Calu3 (cell line): ENCODE measurements at regions not wholly inside any gene's neighbourhood (a gene's known extent, or its start where the extent isn't known, plus 50 kb on each side); places are given as distances from the start of the nearest gene placed in this dataset.

ENCODE experiments used
- BruUV-seq: library from RNA; stranded (reverse); fragments of 400-500 nt; replicated peaks from 2 replicates; lab custom pipeline; 2021; lab: Mats Ljungman, UMichigan
- CTCF ChIA-PET: fragments of 300-600 bp; sonication (Branson Sonifier 250); formaldehyde crosslinking; loops from one replicate; lab custom pipeline; 2022; ENCODE audit warnings: antibody characterized with exemption; lab: Charles Lee
- DNase-seq: peaks from one replicate; pipeline ENCODE4 v3.0.0; 2022
- H3K27ac Mint-ChIP-seq: one replicate; pipeline ENCODE4 v1.8.0; 2022; ENCODE audit warnings: mixed read lengths; ENCODE audit not compliant: unreplicated experiment
- H3K27me3 Mint-ChIP-seq: one replicate; pipeline ENCODE4 v1.8.0; 2022; ENCODE audit warnings: mixed read lengths; ENCODE audit not compliant: unreplicated experiment
- H3K36me3 Mint-ChIP-seq: one replicate; pipeline ENCODE4 v1.8.0; 2022; ENCODE audit warnings: mild to moderate bottlenecking, moderate library complexity, mixed read lengths; ENCODE audit not compliant: insufficient read depth, unreplicated experiment
- H3K4me1 Mint-ChIP-seq: one replicate; pipeline ENCODE4 v1.8.0; 2022; ENCODE audit warnings: mild to moderate bottlenecking, low read depth, mixed read lengths; ENCODE audit not compliant: unreplicated experiment
- H3K4me3 Mint-ChIP-seq: one replicate; pipeline ENCODE4 v1.8.0; 2022; ENCODE audit warnings: mild to moderate bottlenecking, low read depth, moderate library complexity, mixed read lengths; ENCODE audit not compliant: unreplicated experiment
- H3K9me3 Mint-ChIP-seq: one replicate; pipeline ENCODE4 v1.8.0; 2022; ENCODE audit warnings: low read depth, mixed read lengths; ENCODE audit not compliant: unreplicated experiment
- intact Hi-C: fragments of 100-400 bp; cut with micrococcal nuclease; formaldehyde crosslinking; loops from one replicate; pipeline ENCODE4 v1.10.0; 2022; ENCODE audit not compliant: unreplicated experiment
- TF ChIP-seq, protein P1 (sequence below): fragments of 200-600 bp; IDR thresholded peaks from one replicate; pipeline ENCODE4 v1.8.0; 2022; ENCODE audit warnings: antibody characterized with exemption; ENCODE audit not compliant: unreplicated experiment

DNA sequence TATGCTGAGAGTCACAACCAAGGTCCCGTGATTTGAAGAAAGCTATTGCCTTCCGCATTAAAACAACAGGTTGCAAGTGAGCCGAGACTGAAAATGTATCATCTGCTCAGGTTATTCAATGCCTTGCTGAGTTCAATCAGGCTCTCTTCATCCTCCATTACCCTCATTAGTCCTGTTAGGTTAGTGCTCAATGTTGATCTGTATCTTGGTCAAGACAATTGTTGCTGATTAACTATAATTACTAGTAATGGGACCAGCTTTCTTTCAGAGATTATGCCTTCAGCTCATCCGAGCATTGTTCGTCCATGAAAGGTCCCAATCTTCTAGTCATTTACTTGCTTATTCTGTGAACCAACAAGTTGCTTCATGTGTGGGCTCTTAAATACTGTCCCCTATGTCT is 534.6 kb upstream of the FAM241A start:
- H3K27ac Mint-ChIP-seq = no peak overlapping the region
- H3K4me1 Mint-ChIP-seq = no peaks in the 10 kb centered on the region
- no peak overlapping the region for H3K4me3 Mint-ChIP-seq
- CTCF ChIA-PET = no interaction called here
- DNase-seq = no peak
- BruUV-seq = no TSS peak
- TF ChIP-seq, protein P1, sequence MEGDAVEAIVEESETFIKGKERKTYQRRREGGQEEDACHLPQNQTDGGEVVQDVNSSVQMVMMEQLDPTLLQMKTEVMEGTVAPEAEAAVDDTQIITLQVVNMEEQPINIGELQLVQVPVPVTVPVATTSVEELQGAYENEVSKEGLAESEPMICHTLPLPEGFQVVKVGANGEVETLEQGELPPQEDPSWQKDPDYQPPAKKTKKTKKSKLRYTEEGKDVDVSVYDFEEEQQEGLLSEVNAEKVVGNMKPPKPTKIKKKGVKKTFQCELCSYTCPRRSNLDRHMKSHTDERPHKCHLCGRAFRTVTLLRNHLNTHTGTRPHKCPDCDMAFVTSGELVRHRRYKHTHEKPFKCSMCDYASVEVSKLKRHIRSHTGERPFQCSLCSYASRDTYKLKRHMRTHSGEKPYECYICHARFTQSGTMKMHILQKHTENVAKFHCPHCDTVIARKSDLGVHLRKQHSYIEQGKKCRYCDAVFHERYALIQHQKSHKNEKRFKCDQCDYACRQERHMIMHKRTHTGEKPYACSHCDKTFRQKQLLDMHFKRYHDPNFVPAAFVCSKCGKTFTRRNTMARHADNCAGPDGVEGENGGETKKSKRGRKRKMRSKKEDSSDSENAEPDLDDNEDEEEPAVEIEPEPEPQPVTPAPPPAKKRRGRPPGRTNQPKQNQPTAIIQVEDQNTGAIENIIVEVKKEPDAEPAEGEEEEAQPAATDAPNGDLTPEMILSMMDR = no peak
- intact Hi-C loops = no loop called here
- no peaks in the 10 kb centered on the region for H3K27me3 Mint-ChIP-seq
- H3K36me3 Mint-ChIP-seq = no peaks in the 10 kb centered on the region
- H3K9me3 Mint-ChIP-seq = no peaks in the 10 kb centered on the region

DNA sequence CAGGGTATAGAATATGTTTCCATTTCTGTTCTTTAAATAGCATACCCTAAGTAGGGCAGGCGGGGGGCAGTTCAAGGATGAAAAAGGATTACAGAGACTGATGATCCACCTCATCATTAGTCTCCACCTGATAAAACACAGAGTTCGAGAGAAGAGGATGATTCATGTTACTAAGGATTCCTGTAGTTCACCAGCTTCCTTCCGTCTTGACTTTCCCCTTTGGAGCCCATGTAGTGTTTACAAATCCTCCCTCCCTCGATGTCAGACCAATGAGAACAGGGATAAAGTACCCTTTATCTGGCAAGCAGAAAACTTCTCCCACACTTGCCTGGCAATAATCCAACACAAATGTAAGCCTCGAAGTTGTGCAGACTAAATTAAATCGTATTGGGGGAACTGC is 526.3 kb upstream of the FAM241A start:
- H3K9me3 Mint-ChIP-seq = peaks cover 2% of the 10 kb centered on the region
- BruUV-seq = no TSS peak
- H3K4me1 Mint-ChIP-seq = no peaks in the 10 kb centered on the region
- TF ChIP-seq, protein P1 = no peak
- no peaks in the 10 kb centered on the region for H3K36me3 Mint-ChIP-seq
- no peak overlapping the region for H3K4me3 Mint-ChIP-seq
- CTCF ChIA-PET = no interaction called here
- DNase-seq = no peak
- intact Hi-C loops = no loop called here
- no peaks in the 10 kb centered on the region for H3K27me3 Mint-ChIP-seq
- H3K27ac Mint-ChIP-seq = no peak overlapping the region

DNA sequence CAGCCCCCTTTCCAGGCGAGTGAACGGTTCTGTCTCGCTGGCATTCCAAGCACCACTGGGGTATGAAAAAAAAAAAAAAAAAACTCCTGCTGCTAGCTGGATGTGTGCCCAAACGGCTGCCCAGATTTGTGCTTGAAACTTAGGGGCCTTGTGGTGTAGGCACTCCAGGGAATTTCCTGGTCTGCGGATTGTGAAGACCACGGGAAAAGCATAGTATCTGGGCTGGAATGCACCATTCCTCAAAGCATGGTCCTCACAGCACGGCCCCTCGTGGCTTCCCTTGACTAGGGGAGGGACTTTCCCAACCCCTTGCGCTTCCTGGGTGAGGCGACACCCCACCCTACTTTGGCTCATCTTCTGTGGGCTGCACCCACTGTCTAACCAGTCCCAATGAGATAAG is 516.8 kb upstream of the FAM241A start:
- no peaks in the 10 kb centered on the region for H3K27me3 Mint-ChIP-seq
- intact Hi-C loops = no loop called here
- no TSS peak for BruUV-seq
- H3K4me1 Mint-ChIP-seq = no peaks in the 10 kb centered on the region
- no peak overlapping the region for H3K27ac Mint-ChIP-seq
- H3K36me3 Mint-ChIP-seq = no peaks in the 10 kb centered on the region
- CTCF ChIA-PET = no interaction called here
- TF ChIP-seq, protein P1 = no peak
- H3K4me3 Mint-ChIP-seq = no peak overlapping the region
- H3K9me3 Mint-ChIP-seq = peaks cover 7% of the 10 kb centered on the region
- DNase-seq = no peak

DNA sequence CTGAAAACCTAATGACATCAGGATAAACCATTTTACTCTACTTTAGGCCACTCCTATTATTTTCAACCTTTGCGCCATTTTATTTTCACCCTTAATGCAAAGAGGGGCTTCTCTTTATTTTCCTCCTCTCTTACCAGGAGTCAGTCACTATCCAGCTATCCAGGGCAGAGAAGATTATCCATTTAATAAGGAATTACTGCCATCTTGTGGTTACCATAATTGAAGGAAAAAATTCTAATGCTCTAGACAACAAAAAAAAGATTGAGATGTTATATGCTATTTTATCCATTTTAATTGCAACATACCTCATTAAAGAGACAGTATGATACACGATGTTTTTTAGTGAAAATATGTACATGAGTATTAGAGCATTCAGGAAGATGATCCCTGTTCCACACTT is 514.5 kb upstream of the FAM241A start:
- no peak for DNase-seq
- H3K36me3 Mint-ChIP-seq = no peaks in the 10 kb centered on the region
- intact Hi-C loops = loop anchor here (1.0 to 10.0 kb wide), 5 partner anchors 348 to 1632 kb away; no protein-coding TSS in a partner anchor
- no TSS peak for BruUV-seq
- peaks cover 3% of the 10 kb centered on the region for H3K9me3 Mint-ChIP-seq
- no peaks in the 10 kb centered on the region for H3K27me3 Mint-ChIP-seq
- no peaks in the 10 kb centered on the region for H3K4me1 Mint-ChIP-seq
- no peak overlapping the region for H3K27ac Mint-ChIP-seq
- TF ChIP-seq, protein P1 = no peak
- no peak overlapping the region for H3K4me3 Mint-ChIP-seq
- CTCF ChIA-PET = interaction anchor here (2.0 kb wide), 1 partner anchor 494 kb away, joined by 8 read pairs; no protein-coding TSS in a partner anchor
